Kidney tubule cell (primary cell): ENCODE measurements at regions not wholly inside any gene's neighbourhood (a gene's known extent, or its start where the extent isn't known, plus 50 kb on each side); places are given as distances from the start of the nearest gene placed in this dataset.

ENCODE experiments used
- DNase-seq: peaks from one replicate; pipeline ENCODE4 v3.0.0-alpha.2; 2018; ENCODE audit warnings: low spot score

DNA sequence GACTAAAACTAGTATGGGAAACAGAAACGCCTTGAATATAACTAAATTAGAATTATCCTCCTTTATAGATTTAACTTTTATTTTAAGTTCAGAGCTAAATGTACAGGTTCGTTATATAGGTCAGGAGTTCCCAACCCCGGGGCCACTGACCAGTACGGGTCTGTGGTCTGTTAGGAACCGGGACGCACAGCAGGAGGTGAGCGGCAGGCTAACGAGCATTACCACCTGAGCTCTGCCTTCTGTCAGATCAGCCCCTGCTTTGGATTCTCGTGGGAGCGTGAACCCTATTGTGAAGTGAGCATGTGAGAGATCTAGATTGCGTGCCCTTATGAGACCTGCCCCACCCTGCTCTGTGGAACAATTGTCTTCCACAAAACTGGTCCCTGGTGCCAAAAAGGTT lies 51.0 kb downstream of the FAT4 start:
- DNase-seq: no peak

DNA sequence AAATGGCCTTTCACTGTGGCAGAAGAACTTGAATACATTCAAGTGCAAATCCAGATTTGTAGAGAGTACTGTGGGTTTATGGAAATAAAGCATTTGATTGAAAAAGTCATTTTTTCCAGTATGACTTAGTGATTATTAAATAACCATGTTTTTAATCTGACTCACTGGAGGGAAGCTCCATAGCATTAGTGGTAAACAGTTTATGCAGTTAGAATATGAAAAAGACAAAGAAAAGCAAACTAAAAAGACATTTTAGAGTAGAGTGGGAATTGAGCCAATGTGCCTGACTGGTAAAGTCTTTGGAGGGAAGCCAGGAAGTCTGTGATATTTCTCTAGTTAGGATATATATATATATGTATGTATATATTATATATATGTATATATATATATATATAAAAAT lies 53.4 kb downstream of the FAT4 start:
- no peak for DNase-seq

DNA sequence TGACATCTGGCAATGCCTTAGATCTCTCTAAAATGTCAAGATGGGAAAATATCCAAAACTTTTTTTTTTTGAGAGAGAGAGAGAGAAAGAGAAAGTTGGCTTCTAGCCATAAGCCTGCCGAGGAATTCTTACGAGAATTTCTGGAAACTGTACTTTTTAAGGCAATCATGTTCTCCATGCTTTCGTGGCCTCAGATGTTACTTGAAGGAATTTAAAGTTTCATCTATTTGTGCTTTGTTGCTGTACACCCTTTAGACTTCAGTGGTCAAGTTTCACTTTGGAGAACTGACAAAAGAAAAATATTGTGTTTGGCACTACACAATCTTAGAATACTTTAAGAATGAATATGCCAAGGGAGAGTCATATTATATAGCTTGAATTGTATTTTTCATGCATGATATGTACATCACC lies 53.9 kb downstream of the FAT4 start:
- peak; percentile 5 for DNase-seq

DNA sequence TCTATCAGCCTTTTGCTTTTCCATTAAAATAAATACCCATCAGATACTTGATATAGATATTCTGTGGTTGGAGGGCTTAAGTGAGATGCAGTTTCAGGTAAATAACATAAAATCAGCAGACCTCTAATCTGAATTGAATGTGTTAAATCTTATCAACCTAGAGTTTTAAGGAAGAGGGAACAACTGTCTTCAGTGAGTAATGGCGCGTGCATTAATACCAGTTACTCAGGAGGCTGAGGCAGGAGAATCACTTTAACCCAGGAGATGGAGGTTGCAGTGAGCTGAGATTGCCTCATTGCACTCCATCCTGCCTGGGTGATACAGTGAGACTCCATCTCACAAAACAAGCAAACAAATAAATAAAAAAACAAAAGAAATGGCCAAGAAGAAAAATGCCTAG lies 54.3 kb downstream of the FAT4 start:
- no peak for DNase-seq

GRCh38 chr4:125370478-125370877 lies 55.7 kb downstream of the FAT4 start:
- DNase-seq: no peak

DNA sequence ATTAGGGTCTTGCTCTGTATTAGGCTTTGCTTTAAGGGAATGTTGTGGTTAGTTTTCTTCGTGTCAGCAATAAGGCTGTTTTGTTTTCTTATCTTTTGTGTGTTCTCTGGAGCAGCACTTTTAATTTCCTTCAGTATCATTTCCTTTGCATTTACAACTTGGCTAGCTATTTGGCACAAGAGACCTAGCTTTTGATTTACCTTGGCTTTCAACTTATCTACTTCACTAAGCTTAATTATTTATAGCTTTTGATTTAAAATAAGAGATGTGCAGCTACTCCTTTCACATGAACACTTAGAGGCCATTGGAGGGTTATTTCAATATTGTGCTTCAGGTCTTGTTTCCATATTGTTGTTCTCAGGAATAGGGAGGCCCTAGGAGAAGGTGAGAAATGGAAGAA lies 68.2 kb downstream of the FAT4 start:
- no peak for DNase-seq

DNA sequence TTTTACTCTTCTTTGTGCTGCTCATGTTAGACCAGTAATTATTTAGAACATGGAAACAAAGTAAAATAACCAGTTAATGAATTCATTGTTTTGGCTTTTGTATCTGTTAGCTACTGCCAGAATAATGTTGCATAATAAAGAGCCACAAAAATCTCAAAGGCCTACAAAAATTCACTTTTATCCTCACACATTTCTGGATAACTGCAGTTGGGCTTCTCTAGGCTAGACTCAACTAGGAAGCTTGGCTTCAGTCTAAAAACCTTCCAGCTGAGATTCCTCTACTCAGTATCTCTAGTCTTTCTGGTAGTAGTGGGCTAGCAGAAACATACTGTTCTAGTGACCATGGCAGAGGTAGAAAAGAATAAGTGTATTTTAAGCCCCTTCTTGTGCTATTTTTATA lies 73.0 kb downstream of the FAT4 start:
- no peak for DNase-seq

- no peak for DNase-seq
Measured at GRCh38 chr4:125388613-125389012, 73.9 kb downstream of the FAT4 start.

GRCh38 chr4:125389713-125390112 lies 75.0 kb downstream of the FAT4 start:
- peak; percentile 80 for DNase-seq

- peak; percentile 16 for DNase-seq
Measured at GRCh38 chr4:125390126-125390525, 75.4 kb downstream of the FAT4 start.

DNA sequence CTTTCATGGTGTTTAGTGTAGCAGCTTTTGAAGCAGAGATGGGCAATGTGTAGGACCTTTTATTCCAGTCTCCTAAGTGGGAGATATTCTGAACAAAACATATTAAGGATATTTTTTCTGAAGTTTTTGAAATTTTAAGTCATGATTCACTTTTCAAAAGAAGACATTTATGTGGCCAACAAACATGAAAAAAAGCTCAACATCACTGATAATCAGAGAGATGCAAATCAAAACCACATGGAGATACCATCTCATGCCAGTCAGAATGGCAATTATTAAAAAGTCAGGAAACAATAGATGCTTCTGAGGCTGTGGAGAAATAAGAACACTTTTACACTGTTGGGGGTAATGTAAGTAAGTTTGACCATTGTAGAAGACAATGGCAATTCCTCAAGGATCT lies 76.0 kb downstream of the FAT4 start:
- no peak for DNase-seq

DNA sequence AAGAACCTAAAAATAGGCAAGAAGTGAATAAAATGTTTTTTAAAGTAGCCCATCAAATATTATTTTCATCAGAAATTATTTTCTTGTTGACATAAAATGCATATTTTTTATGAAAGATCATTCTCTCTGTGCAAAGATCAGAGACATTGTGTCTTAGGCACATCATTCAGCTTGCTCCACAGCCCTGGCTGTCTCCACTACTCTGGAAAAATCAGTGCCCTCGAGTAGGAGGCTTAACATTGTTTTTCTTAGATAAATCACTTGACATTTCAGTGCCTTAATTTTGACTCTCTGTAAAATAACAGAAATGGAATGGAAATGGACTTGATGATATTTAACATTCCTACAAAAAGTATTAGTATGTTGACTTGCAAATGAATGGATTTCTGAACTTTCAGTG lies 77.9 kb downstream of the FAT4 start:
- DNase-seq: no peak

- DNase-seq: no peak
Measured at GRCh38 chr4:125393825-125394224, 79.1 kb downstream of the FAT4 start.

- no peak for DNase-seq
Measured at GRCh38 chr4:125397226-125397625, 82.5 kb downstream of the FAT4 start.

DNA sequence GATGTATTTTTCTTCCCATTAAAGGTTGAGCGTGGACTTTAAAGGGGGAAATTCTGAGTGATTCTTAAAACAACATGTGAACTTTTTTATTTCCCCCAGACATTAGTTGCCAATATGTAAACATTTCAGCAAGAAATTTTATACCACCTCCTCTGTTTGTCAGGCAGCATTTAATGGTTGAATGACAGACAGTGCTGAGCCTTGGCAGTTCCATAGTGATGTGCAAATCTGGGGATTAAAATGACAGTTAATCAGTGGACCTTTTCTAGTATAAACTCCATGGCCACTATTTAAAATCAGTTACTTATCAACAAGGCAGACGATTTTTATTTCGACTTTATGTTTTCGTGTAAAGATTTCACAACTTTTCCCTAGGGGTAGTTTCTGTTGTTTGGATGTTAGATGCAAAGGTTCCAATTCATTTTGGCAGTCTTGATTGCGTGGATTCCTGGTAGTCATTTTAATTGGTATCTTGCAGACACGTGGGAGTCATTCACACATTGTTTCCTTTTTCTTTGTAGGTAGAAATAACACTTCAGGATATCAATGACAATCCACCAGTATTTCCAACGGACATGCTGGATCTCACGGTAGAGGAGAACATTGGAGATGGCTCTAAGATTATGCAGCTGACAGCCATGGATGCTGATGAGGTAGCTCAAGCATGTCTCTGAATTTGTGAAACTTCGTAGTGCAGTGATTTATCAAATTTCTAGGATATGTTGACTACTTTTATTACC lies 83.7 kb downstream of the FAT4 start:
- no peak for DNase-seq

DNA sequence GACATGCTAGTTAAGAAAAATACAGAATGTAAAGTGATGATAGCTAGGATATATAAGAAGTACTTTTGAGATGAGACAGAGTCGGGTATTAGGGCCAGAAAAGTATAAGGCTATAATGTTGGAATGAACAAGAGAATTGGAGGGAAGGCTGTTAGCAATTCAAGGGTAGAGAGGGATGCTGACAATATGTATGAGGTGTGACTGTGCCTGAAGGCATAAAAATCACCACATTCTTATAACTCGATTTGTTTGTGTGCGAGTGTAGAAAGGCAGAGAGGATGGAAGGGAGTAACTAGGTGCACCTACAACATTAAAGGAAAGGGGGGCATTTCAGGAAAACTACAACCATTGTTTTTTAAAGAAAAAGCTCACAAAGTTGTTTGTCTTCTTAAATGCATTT lies 86.0 kb downstream of the FAT4 start:
- no peak for DNase-seq

DNA sequence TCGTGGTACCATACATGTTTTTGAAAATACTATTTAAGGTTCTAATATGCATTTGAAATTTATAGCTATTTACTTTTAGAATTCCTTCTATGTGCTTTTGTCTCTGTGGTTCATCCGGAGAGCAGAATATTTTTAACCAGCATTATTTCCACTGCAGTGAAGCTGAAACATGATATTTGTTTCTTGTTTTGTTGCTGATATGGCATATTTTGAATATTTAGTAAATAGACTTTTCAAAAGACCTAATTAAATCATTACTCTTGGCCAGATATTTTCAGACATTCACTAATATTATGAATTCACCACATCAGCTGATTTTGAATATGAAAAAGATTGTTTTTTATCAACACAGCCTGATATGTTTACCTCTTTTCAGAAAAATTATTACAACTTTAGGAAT lies 87.0 kb downstream of the FAT4 start:
- DNase-seq: no peak

DNA sequence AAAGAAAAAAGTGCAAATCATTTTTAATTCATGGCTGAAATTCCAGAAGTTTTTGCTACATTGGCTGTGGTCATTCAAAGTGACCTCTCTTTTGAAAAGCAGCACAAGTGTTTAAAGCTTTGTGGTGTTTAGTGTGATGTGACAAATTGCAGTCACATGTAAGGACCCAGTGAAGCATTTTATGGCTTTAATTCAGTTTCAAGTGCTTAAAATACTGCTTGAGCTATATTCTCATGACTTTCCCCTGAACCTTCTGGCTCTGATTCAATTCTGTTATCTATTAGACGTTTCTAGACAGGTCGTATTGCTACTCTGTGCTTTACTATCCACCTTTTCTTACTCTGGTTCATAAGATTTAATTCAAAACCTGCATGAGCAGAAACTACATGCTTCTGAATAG lies 105.8 kb downstream of the FAT4 start:
- no peak for DNase-seq

DNA sequence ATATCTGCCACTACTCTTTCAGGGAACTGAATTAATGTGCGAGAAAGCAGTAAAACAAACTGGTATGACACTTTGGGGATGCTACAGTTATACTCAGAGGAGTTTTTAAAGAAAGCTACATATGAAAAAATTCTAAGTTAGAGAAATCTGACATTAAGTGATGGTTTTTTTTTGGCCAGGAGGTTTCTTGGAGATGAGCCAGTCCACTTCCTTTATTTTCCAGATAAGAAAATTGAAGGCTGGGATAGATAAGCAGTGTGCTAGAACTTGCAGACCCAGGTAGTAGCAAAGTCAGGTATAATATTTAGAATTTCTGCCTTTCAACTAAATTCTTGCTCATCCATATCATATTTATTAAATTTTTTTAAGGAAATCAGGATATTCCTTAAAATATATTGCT lies 106.8 kb downstream of the FAT4 start:
- DNase-seq: no peak

DNA sequence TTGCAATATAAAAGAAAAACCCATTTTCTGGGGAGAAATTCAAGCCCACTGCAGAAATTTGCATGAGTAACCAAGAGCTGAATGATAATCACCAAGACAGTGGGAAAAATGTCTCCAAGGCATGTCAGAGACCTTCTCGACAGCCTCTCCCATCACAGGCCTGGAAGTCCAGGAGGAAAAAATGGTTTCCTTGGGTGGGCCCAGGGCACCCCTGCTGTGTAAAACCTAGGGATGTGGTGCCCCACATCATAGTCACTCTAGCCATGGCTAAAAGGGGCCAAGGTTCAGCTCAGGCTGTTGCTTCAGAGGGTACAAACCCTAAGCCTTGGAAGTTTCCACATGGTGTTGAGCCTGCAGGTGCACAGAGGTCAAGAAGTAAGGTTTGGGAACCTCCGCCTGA lies 108.4 kb downstream of the FAT4 start:
- DNase-seq: no peak

GRCh38 chr4:125428832-125429231 lies 114.1 kb downstream of the FAT4 start:
- DNase-seq: no peak

DNA sequence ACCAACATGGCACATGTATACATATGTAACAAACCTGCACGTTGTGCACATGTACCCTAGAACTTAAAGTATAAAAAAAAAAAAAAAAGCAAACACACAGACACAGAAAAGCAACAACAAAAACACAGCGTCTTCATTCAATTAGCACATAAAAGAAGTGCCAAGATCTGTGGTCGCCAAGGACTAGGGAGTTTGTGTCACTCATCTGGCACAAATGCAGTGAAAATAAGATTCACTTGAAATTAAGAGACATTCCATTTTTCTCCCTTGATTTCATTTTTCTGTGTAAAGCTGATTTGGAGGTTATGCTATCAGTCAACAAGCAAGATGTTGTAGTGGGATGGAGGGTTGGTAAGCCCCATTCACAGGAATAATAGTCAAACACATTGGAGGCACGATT lies 115.3 kb downstream of the FAT4 start:
- no peak for DNase-seq

DNA sequence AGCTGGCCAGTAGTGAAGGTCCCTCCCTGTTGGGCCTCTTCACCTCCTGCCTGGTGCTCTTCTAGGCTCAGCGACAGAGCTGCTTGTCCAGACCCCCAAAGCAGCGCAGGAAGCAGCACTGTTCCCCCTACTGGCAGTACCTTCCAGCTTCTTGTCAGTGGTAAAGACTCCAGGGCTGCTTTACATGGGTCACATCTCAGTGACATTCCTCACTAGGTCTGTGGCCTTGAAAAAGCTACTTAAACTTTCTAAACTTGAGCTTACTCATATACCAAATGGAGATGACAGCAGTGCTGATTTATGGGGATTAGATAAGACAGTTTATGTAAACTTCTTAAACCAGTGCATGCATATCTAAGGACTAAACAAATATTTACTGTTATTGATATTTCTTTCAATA lies 117.3 kb downstream of the FAT4 start:
- no peak for DNase-seq

GRCh38 chr4:125433453-125433852 lies 118.7 kb downstream of the FAT4 start:
- no peak for DNase-seq

GRCh38 chr4:125434136-125434535 lies 119.4 kb downstream of the FAT4 start:
- DNase-seq: no peak
